NCI-H2227 (cell line): ENCODE measurements at regions not wholly inside any gene's neighbourhood (a gene's known extent, or its start where the extent isn't known, plus 50 kb on each side); places are given as distances from the start of the nearest gene placed in this dataset.
A peak's percentile ranks its signal among the peaks of the same experiment; 100 is the strongest.

Experiments
- DNase-seq: peaks from one replicate; lab custom pipeline; 2025; ENCODE audit not compliant: unreplicated experiment; lab: John Stamatoyannopoulos, UW

DNA sequence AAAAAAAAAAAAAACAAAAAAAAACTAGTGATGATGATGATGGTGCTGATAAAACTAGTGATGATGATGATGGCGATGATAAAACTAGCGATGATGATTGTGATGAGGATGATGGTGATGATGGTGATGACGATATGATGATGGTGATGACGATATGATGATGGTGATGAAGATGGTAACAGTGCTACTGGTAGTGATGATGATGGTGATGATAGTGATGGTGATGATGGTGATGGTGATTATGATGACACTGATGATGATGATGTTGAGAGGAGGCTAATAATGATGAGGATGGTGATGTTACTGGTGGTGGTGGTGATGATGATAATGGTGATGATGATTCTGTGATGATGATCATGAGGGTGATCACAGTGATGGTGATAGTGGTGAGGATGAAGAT lies 345.5 kb upstream of the CDH4 start:
- no peak for DNase-seq

DNA sequence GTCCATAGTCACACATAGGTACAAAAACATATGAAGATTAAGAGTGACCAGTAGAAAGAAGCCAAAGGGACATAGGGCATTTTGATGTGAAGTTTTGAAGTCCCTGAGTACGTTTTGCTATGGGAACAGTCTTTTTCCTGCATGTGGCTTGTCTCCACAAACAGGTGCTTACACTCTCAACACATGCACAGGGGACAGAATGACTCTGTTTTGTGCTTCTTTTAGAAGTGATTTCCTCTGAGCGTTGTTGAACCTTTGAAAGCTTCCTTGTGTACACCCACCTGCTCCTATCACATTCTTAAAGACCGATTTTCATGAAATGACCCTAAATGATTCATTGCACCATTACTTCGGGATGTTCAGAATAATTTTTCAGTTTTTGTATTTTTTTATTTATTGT lies 338.8 kb upstream of the CDH4 start:
- no peak for DNase-seq

DNA sequence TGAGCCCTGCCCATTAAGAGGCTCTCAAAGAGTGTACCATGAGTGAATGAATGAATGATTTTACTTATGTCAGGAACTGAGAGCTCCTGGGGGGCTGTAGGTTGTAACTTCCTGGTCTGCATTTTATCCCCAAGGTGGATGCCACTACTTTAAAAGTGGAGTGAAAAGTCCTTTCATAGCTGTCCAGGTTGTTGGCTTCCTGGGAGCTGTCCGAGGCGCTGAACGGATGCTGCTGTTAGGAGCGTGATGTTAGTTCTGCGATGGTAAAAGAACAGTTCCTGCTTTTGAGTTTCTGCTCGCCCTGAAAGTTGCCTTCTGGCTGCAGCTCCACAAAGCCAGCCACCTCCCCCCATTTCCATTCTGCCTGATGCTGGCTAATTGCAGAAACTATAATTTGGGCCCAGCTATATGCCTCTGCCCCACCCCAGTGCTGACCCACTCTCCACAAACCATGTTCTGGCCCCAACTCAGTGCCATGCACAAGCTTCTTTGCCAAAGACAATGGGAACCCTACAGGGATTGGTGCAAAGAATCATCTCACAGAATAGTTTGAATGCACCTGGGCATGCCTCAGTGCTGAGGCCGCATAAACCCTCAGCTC lies 330.9 kb upstream of the CDH4 start:
- no peak for DNase-seq

DNA sequence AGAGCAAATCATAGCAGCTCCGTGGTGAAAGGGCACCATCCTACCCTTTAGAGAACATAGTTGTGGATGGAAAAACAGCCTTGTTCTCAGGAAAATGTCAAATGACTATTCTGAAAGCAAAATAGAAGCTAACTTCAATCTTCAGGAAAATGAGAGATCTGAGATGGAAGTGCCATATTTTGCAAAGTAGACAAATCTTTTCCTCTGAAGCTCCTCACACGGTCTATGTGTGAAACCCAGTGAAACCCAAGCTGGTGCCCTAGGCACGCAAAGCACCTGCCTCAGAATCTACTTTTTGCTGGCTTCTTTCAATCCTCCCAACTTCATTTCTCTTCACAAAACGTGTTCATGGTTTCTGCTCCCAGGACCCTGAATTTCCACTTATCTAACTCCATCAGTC lies 325.2 kb upstream of the CDH4 start:
- DNase-seq, result no peak

DNA sequence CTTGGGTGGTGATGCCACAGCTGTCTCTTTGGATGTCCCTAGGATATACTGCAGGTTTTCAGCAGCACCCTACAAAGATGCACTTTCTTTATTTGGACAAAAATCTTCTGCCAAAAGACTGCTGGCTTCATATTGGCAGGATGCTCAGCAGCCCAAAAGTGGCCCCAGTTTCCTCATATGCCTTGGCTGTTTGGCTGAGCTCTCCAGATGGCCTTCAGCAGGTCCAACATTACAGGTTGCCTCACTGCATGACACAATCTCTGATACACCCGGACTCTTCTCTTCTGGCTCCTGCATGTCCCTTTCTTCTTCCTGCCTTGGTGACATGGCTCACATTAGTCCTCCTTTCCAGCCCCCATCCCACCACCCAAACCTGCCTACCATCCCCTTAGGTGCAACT lies 323.7 kb upstream of the CDH4 start:
- DNase-seq, result no peak

DNA sequence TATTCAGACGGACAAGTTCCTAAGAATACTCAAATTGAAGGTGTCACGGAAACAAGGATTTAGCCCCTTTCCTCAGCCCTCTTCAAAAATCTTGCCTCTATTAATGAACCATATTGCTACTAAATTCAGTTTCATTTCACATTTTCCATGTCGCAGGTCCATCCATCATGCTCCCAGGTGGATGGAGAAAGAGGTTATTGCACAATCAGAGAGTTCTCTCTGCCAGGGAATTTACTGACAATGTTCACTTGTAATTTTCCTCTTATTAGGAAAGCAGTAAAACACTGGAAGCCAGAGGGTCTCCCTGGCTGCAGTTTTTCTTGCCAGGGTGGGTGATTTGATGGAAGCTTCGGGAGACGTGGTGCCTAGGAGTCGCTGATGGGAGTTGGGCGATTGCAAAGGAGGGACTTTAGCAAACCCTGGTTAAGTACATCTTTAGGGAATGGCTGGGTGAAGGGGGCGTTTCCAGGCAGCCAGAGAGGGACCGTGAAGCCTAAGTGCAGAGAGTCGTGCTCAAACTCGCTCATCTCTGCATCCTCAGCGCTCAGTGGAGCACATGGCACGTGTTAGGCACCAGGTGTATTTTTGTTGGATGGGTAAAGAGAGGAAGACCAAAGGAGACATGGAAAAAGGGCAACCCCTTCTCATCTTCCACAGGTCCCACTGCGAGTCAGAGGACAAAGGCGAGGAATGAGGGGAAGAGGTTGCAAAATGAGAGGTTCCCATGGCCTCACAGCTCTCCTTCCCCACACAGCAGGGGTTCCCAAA lies 321.9 kb upstream of the CDH4 start:
- DNase-seq, result no peak

DNA sequence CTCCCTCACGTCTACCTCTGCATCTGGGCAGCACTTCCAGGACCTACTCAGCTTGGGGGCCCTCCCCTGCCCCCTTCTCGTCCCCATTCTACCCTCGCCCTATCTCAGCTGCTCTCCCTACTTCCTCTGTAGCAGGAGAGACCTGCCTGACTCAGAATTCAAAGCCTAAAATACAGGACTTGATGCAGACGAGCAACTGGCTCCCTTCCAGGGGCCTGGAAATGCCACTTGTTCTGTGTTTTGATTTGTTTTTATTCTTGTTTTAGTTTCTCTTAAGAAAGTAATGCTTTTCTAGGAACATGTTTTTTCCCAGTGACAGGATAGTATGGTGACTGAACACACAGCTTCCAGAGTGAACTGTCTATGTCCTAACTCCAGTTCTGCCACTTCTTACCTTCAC lies 320.4 kb upstream of the CDH4 start:
- DNase-seq, result no peak

DNA sequence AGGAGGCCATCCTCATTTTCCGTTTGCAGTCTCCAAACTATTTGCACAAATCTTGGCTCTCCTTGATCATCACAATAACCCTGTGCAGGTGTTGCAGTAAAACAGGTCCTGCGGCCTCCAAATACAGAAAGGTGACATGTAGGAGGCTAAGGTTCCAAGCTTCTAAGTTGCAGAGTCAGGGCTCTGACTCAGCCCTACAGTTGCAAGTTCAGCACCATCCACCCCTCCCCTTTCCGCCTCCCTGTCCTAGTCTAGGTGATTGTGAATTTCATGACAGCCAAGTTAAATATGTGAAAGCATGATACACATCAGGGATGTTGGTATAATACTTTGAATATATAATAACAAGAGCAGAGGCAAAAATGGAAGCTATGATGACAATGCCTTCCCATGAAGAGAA lies 317.3 kb upstream of the CDH4 start:
- DNase-seq, result no peak

DNA sequence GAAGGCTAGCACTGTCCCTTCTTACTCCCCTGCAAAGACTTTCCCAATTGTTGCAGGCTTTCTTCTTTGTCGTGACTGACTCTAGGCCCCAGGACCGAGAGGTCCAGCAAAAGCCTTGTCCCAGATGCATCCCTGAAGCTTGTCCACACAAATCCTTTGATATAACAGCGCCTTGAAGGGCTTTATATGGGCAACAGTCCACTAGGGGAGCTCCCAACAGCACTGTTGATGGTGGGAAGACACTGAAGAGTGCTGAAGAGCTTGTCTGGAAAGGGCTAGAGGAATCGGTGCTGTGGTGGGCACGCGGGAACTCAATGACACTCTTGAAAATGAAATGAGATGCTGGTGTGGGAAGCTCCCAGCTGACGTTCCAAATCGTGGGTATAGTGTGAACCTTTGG lies 316.1 kb upstream of the CDH4 start:
- peak; percentile 11 for DNase-seq

DNA sequence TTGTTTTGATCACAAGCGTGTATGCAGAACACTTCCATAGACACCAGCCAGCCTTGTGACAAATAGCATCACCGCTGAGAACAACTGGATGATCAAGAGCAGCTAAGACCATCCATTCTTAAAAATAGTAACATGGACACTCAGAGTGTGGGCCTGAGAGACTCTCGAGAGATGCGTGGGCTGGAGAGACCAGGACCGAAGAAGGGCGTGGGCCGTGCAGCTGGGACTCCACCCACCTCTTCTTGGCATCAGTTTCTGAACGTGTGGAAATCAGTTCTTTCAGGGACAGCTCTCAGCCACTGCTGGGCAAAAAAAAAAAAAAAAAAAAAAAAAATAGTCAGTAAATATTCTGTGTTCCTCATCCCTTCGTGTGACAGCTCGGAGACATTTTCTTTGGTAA lies 314.5 kb upstream of the CDH4 start:
- DNase-seq, result no peak

DNA sequence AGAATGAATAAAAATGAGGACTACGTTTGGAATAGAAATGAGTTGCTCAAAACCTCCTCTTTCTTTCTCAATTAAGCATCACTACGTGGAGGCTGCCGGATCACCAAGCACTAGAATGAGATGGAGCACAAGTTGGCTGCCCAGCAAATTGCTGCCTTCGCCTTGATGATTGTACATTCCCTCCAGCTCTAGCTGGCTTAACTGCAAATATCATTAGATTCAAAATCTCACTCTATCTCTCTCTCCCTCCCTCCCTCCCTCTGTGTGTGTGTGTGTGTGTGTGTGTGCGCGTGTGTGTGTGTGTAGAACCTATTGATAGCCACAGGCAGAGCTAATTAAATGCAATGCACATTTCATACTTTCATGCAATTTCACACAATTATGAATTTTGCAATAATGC lies 310.7 kb upstream of the CDH4 start:
- DNase-seq, result no peak

DNA sequence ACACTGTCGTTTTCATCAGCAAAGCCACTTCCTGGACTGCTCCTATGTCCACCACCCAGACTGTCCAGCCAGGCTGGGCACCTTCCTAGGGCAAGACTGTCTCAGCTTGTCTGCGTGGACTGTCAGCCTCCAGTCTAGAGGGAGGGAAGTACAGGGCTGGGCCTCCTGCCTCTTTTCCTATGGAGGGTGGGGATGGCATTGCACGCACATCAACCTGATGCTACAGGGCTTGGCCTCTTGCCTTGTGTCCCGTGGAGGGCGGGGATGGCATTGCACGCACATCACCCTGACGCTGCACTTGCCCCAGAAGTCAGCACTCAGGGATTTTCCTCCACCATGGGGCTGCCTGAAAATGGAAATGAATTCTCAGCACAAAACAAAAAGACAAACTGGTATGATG lies 304.2 kb upstream of the CDH4 start:
- DNase-seq, result peak; percentile 36

DNA sequence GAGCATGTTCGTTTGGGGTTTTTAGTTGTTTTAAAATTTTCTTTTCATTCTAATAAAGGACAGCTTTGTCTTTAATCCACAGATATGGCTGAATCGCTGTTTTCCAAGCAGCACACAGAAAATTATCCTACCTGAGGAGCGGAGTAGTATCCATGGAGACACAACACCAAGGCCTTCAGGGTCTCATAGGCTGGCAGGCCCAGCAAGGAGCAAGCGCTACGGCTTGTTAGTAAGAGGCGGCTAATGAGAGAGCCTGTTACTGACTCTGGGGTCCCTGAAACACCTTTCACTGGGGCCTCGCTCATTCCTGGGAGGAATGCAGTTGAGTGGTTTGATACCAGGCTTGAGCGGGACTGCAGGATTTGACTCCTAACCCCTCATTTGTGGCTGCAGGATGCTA lies 303.8 kb upstream of the CDH4 start:
- DNase-seq, result peak; percentile 66

DNA sequence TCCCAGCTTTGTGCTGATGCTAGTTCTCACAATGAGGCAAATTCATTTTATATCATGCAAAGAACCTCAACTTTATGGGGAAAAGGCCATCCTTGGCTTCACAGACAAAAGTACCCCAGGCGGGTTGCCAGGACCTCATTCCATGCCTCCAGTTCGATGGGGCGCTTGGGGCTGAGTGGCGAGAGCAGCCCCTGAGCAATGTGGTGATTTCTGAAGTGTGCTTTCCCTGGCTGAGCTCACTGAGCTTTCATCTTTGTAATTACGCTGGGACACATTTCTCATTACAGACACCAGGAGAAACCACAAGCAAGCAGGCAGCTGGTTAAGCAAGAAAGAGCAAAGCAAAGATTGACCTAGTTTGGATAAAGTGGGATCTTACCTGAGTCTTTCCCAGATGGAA lies 301.5 kb upstream of the CDH4 start:
- peak; percentile 7 for DNase-seq

DNA sequence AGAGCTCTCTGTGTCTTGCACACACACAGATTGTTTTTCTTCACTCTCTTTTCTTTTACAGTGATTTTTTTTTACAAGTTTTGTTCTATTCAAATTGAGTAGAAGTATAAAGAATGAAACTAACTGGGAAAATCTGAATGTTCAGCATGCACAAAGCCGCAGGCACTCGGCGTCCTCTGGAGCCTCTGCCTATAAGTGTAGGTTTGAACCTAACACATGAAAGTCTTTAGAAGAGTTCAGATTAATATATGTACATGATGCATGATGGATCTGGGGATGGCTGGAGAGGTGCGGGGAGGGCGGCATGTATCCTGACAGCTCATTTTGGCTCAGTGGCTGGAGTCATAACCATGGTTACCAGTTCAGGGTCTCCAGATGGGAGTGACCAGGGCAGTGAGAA lies 301.1 kb upstream of the CDH4 start:
- no peak for DNase-seq

DNA sequence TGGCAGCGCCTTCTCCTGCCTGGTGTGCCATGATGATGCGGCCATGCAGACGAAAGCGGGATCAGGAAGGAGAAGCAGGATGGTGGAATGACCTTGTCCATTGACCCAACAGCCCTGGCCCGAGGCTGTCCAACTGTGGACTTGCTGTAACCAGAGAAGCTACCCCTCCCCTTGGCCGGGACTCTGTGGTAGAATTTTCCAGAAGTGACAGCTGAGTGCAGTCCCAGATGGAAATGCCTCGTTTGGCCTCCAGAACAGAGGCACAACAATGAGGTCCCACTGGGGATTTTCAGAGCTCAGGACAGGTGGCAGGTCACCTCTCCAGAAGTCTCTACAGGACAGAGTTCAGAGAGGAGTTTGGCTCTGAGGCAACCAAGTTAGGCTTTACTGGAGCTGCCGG lies 299.2 kb upstream of the CDH4 start:
- no peak for DNase-seq

DNA sequence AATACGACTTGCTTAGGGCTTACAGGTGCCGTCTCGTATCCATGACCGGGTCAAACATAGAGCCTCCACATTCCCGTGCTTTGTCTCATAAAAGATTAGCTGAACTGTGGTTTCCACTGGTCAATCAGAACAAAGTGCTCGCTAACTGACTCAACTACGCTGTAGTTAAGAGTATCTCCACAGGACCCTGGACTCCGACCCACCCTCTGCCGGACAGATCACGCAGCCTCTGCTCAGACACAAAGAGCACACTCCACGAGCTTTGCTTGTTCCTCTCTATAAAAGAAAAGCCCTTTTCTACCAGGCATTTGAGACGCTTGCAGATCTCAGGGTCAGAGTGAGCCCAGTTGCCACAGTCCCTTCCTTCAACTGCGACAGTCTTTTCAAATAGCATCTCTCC lies 298.7 kb upstream of the CDH4 start:
- no peak for DNase-seq

DNA sequence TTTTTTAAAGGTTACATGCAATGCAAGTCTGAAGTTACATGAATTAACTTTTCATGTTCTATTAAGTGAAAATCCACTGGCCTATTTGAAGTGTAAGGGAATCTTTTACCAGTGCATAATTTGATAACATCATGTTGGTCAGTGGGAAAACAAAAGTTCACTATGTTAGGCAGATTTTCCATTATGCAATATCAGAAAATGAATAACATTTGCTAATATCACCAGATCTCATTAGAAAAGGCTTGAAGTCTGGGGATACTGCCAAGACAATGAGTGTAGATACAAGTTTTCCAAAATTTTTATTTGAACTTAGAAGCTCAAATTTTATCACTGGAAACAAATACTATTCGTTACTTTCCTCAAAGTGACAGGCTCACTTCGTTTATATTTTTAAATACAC lies 296.4 kb upstream of the CDH4 start:
- no peak for DNase-seq

DNA sequence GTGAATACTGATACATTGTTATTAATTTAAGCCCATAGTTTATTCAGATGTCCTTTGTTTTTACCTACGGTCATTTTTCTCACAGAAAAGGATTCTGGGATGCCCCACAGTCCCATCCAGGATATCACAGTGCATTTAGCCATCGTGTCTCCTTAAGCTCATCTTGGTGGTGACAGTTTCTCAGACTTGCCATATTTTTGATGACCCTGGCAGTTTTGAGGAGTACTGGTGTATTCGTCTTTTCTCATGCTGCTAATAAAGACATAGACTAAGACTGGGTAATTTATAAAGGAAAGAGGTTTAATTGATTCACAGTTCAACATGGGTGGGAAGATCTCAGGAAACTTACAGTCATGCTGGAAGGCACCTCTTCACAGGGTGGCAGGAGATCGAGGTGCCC lies 295.9 kb upstream of the CDH4 start:
- no peak for DNase-seq

DNA sequence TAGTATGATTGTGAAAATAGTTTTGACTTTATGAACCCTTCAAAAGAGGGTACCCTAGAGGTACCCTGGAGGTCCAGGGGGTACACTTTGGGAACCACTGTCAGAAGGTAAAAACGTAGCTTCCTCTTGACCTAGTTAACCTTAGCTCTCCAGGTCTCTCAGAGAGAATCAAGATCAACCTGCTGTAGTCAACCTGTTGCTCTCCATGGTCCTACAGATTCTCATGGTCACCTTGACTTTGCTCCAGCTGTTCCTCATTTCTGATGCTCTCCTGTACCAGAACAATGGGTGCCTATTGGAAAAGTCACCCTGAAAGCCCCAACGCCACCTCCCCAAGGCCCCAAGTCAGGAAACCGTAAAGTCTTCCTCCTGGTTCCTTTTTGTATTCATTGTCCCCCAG lies 294.4 kb upstream of the CDH4 start:
- no peak for DNase-seq

DNA sequence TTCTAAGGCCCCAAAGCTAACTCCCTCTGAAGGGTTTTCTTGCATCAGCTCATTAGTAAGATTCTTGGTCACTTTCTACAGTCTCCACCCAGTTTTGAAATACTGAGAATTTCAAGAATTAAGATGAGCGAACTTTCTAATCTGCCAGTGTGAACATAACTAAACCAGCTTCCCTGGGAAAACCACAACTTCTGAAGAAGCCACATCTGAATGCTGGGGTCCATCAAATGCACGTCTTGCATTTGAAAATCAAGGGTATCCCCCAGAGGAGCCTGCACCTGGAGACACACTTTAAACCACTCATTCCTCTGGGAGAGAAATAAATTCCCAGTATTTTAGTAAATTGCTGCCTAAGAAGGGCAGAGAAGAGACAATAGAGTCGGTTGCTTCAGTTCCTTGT lies 292.1 kb upstream of the CDH4 start:
- no peak for DNase-seq

DNA sequence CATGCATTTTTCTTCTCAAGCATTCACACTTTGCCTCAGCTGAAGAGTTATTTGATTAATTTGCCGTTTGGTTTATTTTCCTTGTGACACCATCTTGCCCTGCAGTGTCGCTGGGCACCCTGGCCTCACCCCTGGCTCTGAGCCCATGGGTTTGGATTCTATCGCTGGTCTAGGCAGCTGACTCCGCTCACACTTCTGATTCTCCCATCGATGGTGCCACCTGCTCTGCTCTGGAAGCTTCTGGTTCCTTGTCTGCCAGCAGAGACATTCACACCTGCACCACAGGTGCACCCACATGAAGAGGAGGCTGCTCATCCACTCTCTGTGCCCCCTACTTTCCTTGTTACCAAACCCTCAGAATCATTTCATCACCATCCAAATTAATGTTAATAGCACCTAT lies 291.6 kb upstream of the CDH4 start:
- DNase-seq, result no peak

DNA sequence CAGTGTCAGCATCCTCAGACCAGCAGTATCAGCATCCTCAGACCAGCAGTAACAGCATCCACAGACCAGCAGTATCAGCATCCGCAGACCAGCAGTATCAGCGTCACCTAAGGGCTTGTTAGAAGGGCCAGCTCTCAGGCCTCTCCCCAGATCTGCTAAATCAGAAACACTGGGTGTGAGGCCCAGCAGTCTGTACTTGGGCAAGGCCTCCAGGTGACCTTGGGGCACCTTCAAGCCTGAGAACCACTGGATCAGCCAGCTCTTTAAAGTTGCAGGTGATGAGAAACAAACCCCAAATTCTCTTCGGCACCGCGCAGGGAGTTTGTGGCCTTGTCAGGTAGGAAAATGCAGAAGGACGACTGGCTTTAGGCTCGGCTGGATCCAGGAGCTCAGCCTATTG lies 290.5 kb upstream of the CDH4 start:
- DNase-seq, result no peak
